ENCODE measurements at regions not wholly inside any gene's neighbourhood (a gene's known extent, or its start where the extent isn't known, plus 50 kb on each side); places are given as distances from the start of the nearest gene placed in this dataset.
A peak's percentile ranks its signal among the peaks of the same experiment; 100 is the strongest.
"Not testable (repeated sequence)": the region's sequence is repeated elsewhere in the genome, so short reads cannot be mapped to it uniquely, and the experiment has no call there.

- Histone ChIP-seq H3K4me3 (no peak overlapping the region), H3K9me3 (ENCODE audit: low read depth) (no peaks in the 10 kb centered on the region), H3K27me3 (no peaks in the 10 kb centered on the region), H3K36me3 (no peaks in the 10 kb centered on the region), H3K4me1 (ENCODE audit: low read depth) (no peaks in the 10 kb centered on the region), H3K27ac (no peak overlapping the region)
- DNase-seq (ENCODE audit: low read depth in 1 of 2, low spot score in 1 of 2) = no peak
- no peak for TF ChIP-seq CTCF (IDR thresholded peaks at IDR 0.05; ENCODE audit: low read depth, low read length)
These were observed 54.4 kb upstream of the MSH6 start for GRCh38 chr2:47728551-47728950.

GRCh38 chr2:47727956-47728355, 55.0 kb upstream of the MSH6 start:
- DNase-seq (ENCODE audit: low read depth in 1 of 2, low spot score in 1 of 2) = no peak
- no peaks in the 10 kb centered on the region for H3K36me3 ChIP-seq
- TF ChIP-seq CTCF (IDR thresholded peaks at IDR 0.05; ENCODE audit: low read depth, low read length) = no peak

GRCh38 chr2:47726978-47727377, 56.0 kb upstream of the MSH6 start:
- not testable (repeated sequence) for H3K9me3 ChIP-seq (ENCODE audit: low read depth); H3K4me3 ChIP-seq; H3K4me1 ChIP-seq (ENCODE audit: low read depth); H3K27me3 ChIP-seq; H3K27ac ChIP-seq; DNase-seq (ENCODE audit: low read depth in 1 of 2, low spot score in 1 of 2); H3K36me3 ChIP-seq

More at GRCh38 chr2:47727956-47728355, 55.0 kb upstream of the MSH6 start:
- Histone ChIP-seq H3K27ac (no peak overlapping the region), H3K4me1 (ENCODE audit: low read depth) (no peaks in the 10 kb centered on the region), H3K4me3 (no peak overlapping the region), H3K27me3 (no peaks in the 10 kb centered on the region), H3K9me3 (ENCODE audit: low read depth) (no peaks in the 10 kb centered on the region)

GRCh38 chr2:47725808-47726207, 57.1 kb upstream of the MSH6 start:
- no peaks in the 10 kb centered on the region for H3K27me3 ChIP-seq
- no peaks in the 10 kb centered on the region for H3K9me3 ChIP-seq (ENCODE audit: low read depth)
- no peaks in the 10 kb centered on the region for H3K4me1 ChIP-seq (ENCODE audit: low read depth)
- no peaks in the 10 kb centered on the region for H3K36me3 ChIP-seq
- H3K27ac ChIP-seq = no peak overlapping the region
- no peak overlapping the region for H3K4me3 ChIP-seq
- DNase-seq (ENCODE audit: low read depth in 1 of 2, low spot score in 1 of 2) = peak in 1 of 2 donors; percentile 59
- no peak for TF ChIP-seq CTCF (IDR thresholded peaks at IDR 0.05; ENCODE audit: low read depth, low read length)

- Histone ChIP-seq H3K9me3 (ENCODE audit: low read depth) (no peaks in the 10 kb centered on the region), H3K36me3 (no peaks in the 10 kb centered on the region), H3K27ac (no peak overlapping the region), H3K4me1 (ENCODE audit: low read depth) (no peaks in the 10 kb centered on the region), H3K4me3 (no peak overlapping the region), H3K27me3 (no peaks in the 10 kb centered on the region)
- TF ChIP-seq CTCF (IDR thresholded peaks at IDR 0.05; ENCODE audit: low read depth, low read length) = no peak
- DNase-seq (ENCODE audit: low read depth in 1 of 2, low spot score in 1 of 2) = no peak
These were observed 58.5 kb upstream of the MSH6 start for GRCh38 chr2:47724221-47724981.

GRCh38 chr2:47721296-47721695, 61.6 kb upstream of the MSH6 start:
- Histone ChIP-seq H3K4me1 (ENCODE audit: low read depth) (no peaks in the 10 kb centered on the region), H3K4me3 (no peak overlapping the region), H3K9me3 (ENCODE audit: low read depth) (no peaks in the 10 kb centered on the region), H3K27me3 (no peaks in the 10 kb centered on the region), H3K36me3 (no peaks in the 10 kb centered on the region), H3K27ac (no peak overlapping the region)
- DNase-seq (ENCODE audit: low read depth in 1 of 2, low spot score in 1 of 2) = no peak
- TF ChIP-seq CTCF (IDR thresholded peaks at IDR 0.05; ENCODE audit: low read depth, low read length) = no peak

Data from cardiac muscle cell (in vitro differentiated cells and primary cell).